ENCODE measurements at regions not wholly inside any gene's neighbourhood (a gene's known extent, or its start where the extent isn't known, plus 50 kb on each side); places are given as distances from the start of the nearest gene placed in this dataset.
A peak's percentile ranks its signal among the peaks of the same experiment; 100 is the strongest.
"Not testable (repeated sequence)": the region's sequence is repeated elsewhere in the genome, so short reads cannot be mapped to it uniquely, and the experiment has no call there.

- Mint-ChIP-seq H3K27ac (no peak overlapping the region), H3K4me1 (peaks cover 5% of the 10 kb centered on the region), H3K36me3 (ENCODE audit: low read depth) (no peaks in the 10 kb centered on the region), H3K9me3 (peaks cover 12% of the 10 kb centered on the region), H3K4me3 (no peak overlapping the region), H3K27me3 (ENCODE audit: insufficient read depth) (no peaks in the 10 kb centered on the region)
- WGBS, 2 experiments (ENCODE audit: insufficient coverage in 1 of 2, insufficient read length in 1 of 2): 78 to 94% methylated on average over 4 to 11 of the region's 11 CpGs
- Histone ChIP-seq H3K27ac (ENCODE audit: low read depth, low read length) (no peak overlapping the region), H3K4me3 (ENCODE audit: low read length) (no peak overlapping the region), H3K9me3 (ENCODE audit: control insufficient read depth, low read length) (no peaks in the 10 kb centered on the region), H3K9ac (ENCODE audit: extremely low read depth, low read length, poor library complexity, severe bottlenecking) (no peak overlapping the region), H3K27me3 (ENCODE audit: control insufficient read depth, insufficient read depth, low read length, poor library complexity, severe bottlenecking) (no peaks in the 10 kb centered on the region), H3K4me1 (ENCODE audit: control insufficient read depth, insufficient read depth, low read length) (no peaks in the 10 kb centered on the region), H3K36me3 (ENCODE audit: control insufficient read depth, insufficient read depth, low read length) (no peaks in the 10 kb centered on the region)
- no peak for TF ChIP-seq CTCF (conservative IDR thresholded peaks at IDR 0.05)
- DNase-seq: no peak
Observed at GRCh38 chr4:9709724-9710123, 71.7 kb upstream of the DRD5 start.

GRCh38 chr4:9715271-9715670, 66.2 kb upstream of the DRD5 start:
- not testable (repeated sequence) for DNase-seq; H3K4me3 ChIP-seq (ENCODE audit: low read length); H3K4me3 Mint-ChIP-seq; H3K36me3 ChIP-seq (ENCODE audit: control insufficient read depth, insufficient read depth, low read length); H3K36me3 Mint-ChIP-seq (ENCODE audit: low read depth); H3K9ac ChIP-seq (ENCODE audit: extremely low read depth, low read length, poor library complexity, severe bottlenecking); H3K27me3 Mint-ChIP-seq (ENCODE audit: insufficient read depth); H3K9me3 ChIP-seq (ENCODE audit: control insufficient read depth, low read length); H3K4me1 ChIP-seq (ENCODE audit: control insufficient read depth, insufficient read depth, low read length); H3K27me3 ChIP-seq (ENCODE audit: control insufficient read depth, insufficient read depth, low read length, poor library complexity, severe bottlenecking); H3K27ac Mint-ChIP-seq; H3K27ac ChIP-seq (ENCODE audit: low read depth, low read length)
- Mint-ChIP-seq H3K9me3 (peaks cover 11% of the 10 kb centered on the region), H3K4me1 (peaks cover 12% of the 10 kb centered on the region)
- WGBS, 2 experiments (ENCODE audit: insufficient coverage in 1 of 2, insufficient read length in 1 of 2): 80 to 92% methylated on average over 2 of the region's 2 CpGs

GRCh38 chr4:9716093-9716492, 65.3 kb upstream of the DRD5 start:
- Histone ChIP-seq H3K27me3 (ENCODE audit: control insufficient read depth, insufficient read depth, low read length, poor library complexity, severe bottlenecking) (no peaks in the 10 kb centered on the region), H3K27ac (ENCODE audit: low read depth, low read length) (no peak overlapping the region), H3K36me3 (ENCODE audit: control insufficient read depth, insufficient read depth, low read length) (no peaks in the 10 kb centered on the region), H3K9me3 (ENCODE audit: control insufficient read depth, low read length) (no peaks in the 10 kb centered on the region), H3K4me1 (ENCODE audit: control insufficient read depth, insufficient read depth, low read length) (no peaks in the 10 kb centered on the region), H3K4me3 (ENCODE audit: low read length) (no peak overlapping the region), H3K9ac (ENCODE audit: extremely low read depth, low read length, poor library complexity, severe bottlenecking) (no peak overlapping the region)
- Mint-ChIP-seq H3K4me3 (no peak overlapping the region), H3K9me3 (peaks cover 9% of the 10 kb centered on the region), H3K36me3 (ENCODE audit: low read depth) (no peaks in the 10 kb centered on the region), H3K27ac (no peak overlapping the region), H3K27me3 (ENCODE audit: insufficient read depth) (peaks cover 4% of the 10 kb centered on the region), H3K4me1 (peaks cover 9% of the 10 kb centered on the region)
- 60 to 79% methylated on average over 2 to 3 of the region's 3 CpGs for WGBS, 2 experiments (ENCODE audit: insufficient coverage in 1 of 2, insufficient read length in 1 of 2)
- peak; percentile 61 for DNase-seq
- TF ChIP-seq CTCF (conservative IDR thresholded peaks at IDR 0.05): peak; percentile 37

GRCh38 chr4:9718246-9718939, 63.0 kb upstream of the DRD5 start:
- not testable (repeated sequence) for H3K27me3 ChIP-seq (ENCODE audit: control insufficient read depth, insufficient read depth, low read length, poor library complexity, severe bottlenecking); H3K27ac Mint-ChIP-seq; H3K9ac ChIP-seq (ENCODE audit: extremely low read depth, low read length, poor library complexity, severe bottlenecking); H3K27me3 Mint-ChIP-seq (ENCODE audit: insufficient read depth); H3K4me3 ChIP-seq (ENCODE audit: low read length); H3K27ac ChIP-seq (ENCODE audit: low read depth, low read length); H3K36me3 Mint-ChIP-seq (ENCODE audit: low read depth); H3K9me3 ChIP-seq (ENCODE audit: control insufficient read depth, low read length); H3K9me3 Mint-ChIP-seq; H3K4me3 Mint-ChIP-seq; H3K4me1 ChIP-seq (ENCODE audit: control insufficient read depth, insufficient read depth, low read length); DNase-seq; H3K36me3 ChIP-seq (ENCODE audit: control insufficient read depth, insufficient read depth, low read length)
- WGBS, 2 experiments (ENCODE audit: insufficient coverage in 1 of 2, insufficient read length in 1 of 2): 82% methylated on average over 1 of the region's 1 CpG; no CpG with 5 or more reads in 1 of the 2 experiments
- peaks cover 12% of the 10 kb centered on the region for H3K4me1 Mint-ChIP-seq

GRCh38 chr4:9722131-9722530, 59.3 kb upstream of the DRD5 start:
- H3K4me1 ChIP-seq (ENCODE audit: control insufficient read depth, insufficient read depth, low read length); H3K4me3 ChIP-seq (ENCODE audit: low read length); H3K9me3 Mint-ChIP-seq; H3K27ac ChIP-seq (ENCODE audit: low read depth, low read length); H3K4me1 Mint-ChIP-seq; H3K9me3 ChIP-seq (ENCODE audit: control insufficient read depth, low read length); H3K4me3 Mint-ChIP-seq; H3K9ac ChIP-seq (ENCODE audit: extremely low read depth, low read length, poor library complexity, severe bottlenecking); H3K36me3 Mint-ChIP-seq (ENCODE audit: low read depth); DNase-seq; H3K36me3 ChIP-seq (ENCODE audit: control insufficient read depth, insufficient read depth, low read length); H3K27me3 ChIP-seq (ENCODE audit: control insufficient read depth, insufficient read depth, low read length, poor library complexity, severe bottlenecking); H3K27ac Mint-ChIP-seq: not testable (repeated sequence)
- H3K27me3 Mint-ChIP-seq (ENCODE audit: insufficient read depth): peaks cover 12% of the 10 kb centered on the region
- 94 to 95% methylated on average over 11 of the region's 11 CpGs for WGBS, 2 experiments (ENCODE audit: insufficient coverage in 1 of 2, insufficient read length in 1 of 2)

All from endodermal cell (in vitro differentiated cells).